ENCODE measurements at regions not wholly inside any gene's neighbourhood (a gene's known extent, or its start where the extent isn't known, plus 50 kb on each side); places are given as distances from the start of the nearest gene placed in this dataset.

DNA sequence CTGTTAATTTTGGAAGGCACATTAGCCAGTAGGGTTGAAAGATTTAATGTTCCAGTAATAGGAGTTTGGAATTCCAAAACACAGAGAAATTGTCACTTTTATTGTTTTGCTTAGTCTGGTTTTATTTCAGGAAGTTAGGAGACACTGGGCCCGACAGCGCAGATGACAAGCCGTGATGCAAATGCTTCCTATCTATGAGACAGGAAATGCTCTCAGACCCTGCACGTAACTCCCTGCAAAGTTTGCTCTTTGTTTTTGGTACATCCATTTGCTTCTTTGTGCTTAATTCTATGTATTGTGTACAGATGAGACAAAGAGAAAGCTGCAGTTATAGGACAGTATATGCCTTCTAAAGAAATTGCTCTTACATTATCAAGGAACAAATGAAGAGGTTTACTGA lies 201.6 kb upstream of the SGK1 start:
- BruUV-seq (replicated peaks) = no TSS peak
- no peaks in the 10 kb centered on the region for H3K9me3 ChIP-seq (ENCODE audit: insufficient read depth, low read depth)
- H3K4me2 ChIP-seq = no peak overlapping the region
- no peaks in the 10 kb centered on the region for H3K27me3 ChIP-seq (ENCODE audit: insufficient read depth, low read depth)
- no peak overlapping the region for H3K27ac ChIP-seq
- intact Hi-C loops (cut with micrococcal nuclease; ENCODE audit: unreplicated experiment) = no loop called here
- TF ChIP-seq, protein P1, sequence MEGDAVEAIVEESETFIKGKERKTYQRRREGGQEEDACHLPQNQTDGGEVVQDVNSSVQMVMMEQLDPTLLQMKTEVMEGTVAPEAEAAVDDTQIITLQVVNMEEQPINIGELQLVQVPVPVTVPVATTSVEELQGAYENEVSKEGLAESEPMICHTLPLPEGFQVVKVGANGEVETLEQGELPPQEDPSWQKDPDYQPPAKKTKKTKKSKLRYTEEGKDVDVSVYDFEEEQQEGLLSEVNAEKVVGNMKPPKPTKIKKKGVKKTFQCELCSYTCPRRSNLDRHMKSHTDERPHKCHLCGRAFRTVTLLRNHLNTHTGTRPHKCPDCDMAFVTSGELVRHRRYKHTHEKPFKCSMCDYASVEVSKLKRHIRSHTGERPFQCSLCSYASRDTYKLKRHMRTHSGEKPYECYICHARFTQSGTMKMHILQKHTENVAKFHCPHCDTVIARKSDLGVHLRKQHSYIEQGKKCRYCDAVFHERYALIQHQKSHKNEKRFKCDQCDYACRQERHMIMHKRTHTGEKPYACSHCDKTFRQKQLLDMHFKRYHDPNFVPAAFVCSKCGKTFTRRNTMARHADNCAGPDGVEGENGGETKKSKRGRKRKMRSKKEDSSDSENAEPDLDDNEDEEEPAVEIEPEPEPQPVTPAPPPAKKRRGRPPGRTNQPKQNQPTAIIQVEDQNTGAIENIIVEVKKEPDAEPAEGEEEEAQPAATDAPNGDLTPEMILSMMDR (conservative IDR thresholded peaks at IDR 0.05) = no peak
- TF ChIP-seq EZH2 (IDR thresholded peaks at IDR 0.05; ENCODE audit: low read depth) = no peak
- no peaks in the 10 kb centered on the region for H3K79me2 ChIP-seq (ENCODE audit: low read depth)
- ChIA-PET POLR2A (ENCODE audit: unreplicated experiment) (interaction anchor here (0.6 kb wide), 2 partner anchors 9 to 389 kb away, joined by 5 to 6 read pairs; no protein-coding TSS in a partner anchor), CTCF (no interaction called here)
- no peak overlapping the region for H2AFZ ChIP-seq
- H3K4me3 ChIP-seq = no peak overlapping the region
- no peaks in the 10 kb centered on the region for H3F3A ChIP-seq (ENCODE audit: insufficient read depth, low read depth)
- H3K36me3 ChIP-seq (ENCODE audit: low read depth) = no peaks in the 10 kb centered on the region
- DNase-seq = no peak
- H3K9me2 ChIP-seq (ENCODE audit: insufficient read depth) = no peaks in the 10 kb centered on the region
- H3K4me1 ChIP-seq (replicated peaks; ENCODE audit: insufficient read depth) = no peaks in the 10 kb centered on the region
- no peaks in the 10 kb centered on the region for H4K20me1 ChIP-seq (ENCODE audit: insufficient read depth)

DNA sequence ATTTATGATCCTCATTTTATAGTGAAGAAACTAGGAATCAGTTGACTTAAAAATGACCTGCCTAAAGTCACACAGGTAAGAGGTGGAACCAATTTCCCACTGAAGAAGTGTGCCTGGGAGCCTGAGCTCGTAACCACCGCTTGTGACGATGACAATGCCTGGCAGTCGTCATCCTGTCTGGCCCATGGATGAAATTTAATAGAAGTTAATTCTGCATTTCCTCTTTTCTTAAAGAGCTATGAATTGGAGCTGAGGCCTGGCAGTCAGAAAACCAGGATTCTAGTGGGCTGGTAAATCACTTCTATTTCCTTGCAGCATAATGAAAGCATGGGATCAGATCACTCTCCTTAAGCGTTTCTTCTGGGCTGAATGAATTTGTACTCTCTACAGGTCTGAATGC lies 200.0 kb upstream of the SGK1 start:
- Histone ChIP-seq H3K9me2 (ENCODE audit: insufficient read depth) (peaks cover 8% of the 10 kb centered on the region), H2AFZ (no peak overlapping the region), H4K20me1 (ENCODE audit: insufficient read depth) (no peaks in the 10 kb centered on the region), H3K9me3 (ENCODE audit: insufficient read depth, low read depth) (no peaks in the 10 kb centered on the region), H3K79me2 (ENCODE audit: low read depth) (no peaks in the 10 kb centered on the region), H3K4me3 (no peak overlapping the region), H3F3A (ENCODE audit: insufficient read depth, low read depth) (no peaks in the 10 kb centered on the region), H3K4me1 (replicated peaks; ENCODE audit: insufficient read depth) (no peaks in the 10 kb centered on the region), H3K4me2 (no peak overlapping the region), H3K36me3 (ENCODE audit: low read depth) (no peaks in the 10 kb centered on the region), H3K27me3 (ENCODE audit: insufficient read depth, low read depth) (no peaks in the 10 kb centered on the region), H3K27ac (no peak overlapping the region)
- DNase-seq = no peak
- BruUV-seq (replicated peaks) = no TSS peak
- CTCF ChIA-PET = interaction anchor here (0.6 kb wide), 1 partner anchor 408 kb away, joined by 16 read pairs; no protein-coding TSS in a partner anchor
- no peak for TF ChIP-seq EZH2 (IDR thresholded peaks at IDR 0.05; ENCODE audit: low read depth)
- TF ChIP-seq, protein P1 (conservative IDR thresholded peaks at IDR 0.05) = no peak
- intact Hi-C loops (cut with micrococcal nuclease; ENCODE audit: unreplicated experiment) = no loop called here
- POLR2A ChIA-PET (ENCODE audit: unreplicated experiment) = interaction anchor here (0.8 kb wide), 1 partner anchor 138 kb away, joined by 6 read pairs; no protein-coding TSS in a partner anchor

DNA sequence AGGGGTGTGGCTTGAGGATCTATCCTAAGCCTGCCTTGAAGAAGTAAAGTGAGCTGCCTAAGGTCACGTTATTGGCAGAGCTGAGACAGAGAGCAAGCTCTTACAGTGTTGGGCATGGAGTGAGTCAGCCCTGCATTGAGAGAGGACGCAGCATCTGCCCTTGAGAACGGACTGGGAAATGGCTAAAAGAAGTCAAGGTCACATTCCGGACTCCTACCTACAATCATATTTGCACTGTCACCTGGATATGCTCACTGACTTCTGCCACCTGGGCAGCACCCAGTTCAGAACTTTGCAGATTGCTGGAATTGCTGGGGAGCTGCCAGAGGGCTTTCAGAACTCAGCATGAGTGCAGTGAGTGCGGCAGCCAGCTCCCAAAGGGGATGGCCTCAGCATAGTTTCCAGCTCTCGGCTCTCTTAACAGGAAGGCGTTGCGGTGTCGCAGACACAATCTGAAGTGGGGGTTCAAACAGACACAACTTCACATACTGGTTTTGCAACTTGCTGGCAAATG lies 199.3 kb upstream of the SGK1 start:
- peak; percentile 67 to 70 for DNase-seq
- Histone ChIP-seq H3K27ac (no peak overlapping the region), H3K4me1 (replicated peaks; ENCODE audit: insufficient read depth) (no peaks in the 10 kb centered on the region)

More for the DNA sequence above, 199.3 kb upstream of the SGK1 start:
- Histone ChIP-seq H3K4me3 (no peak overlapping the region), H3K9me2 (ENCODE audit: insufficient read depth) (peaks cover 8% of the 10 kb centered on the region), H2AFZ (no peak overlapping the region), H3K79me2 (ENCODE audit: low read depth) (no peaks in the 10 kb centered on the region), H3K36me3 (ENCODE audit: low read depth) (no peaks in the 10 kb centered on the region), H3K4me2 (peak overlapping the region; percentile 5; the same call in 1 of the 2 replicates), H4K20me1 (ENCODE audit: insufficient read depth) (no peaks in the 10 kb centered on the region), H3F3A (ENCODE audit: insufficient read depth, low read depth) (no peaks in the 10 kb centered on the region), H3K27me3 (ENCODE audit: insufficient read depth, low read depth) (no peaks in the 10 kb centered on the region), H3K9me3 (ENCODE audit: insufficient read depth, low read depth) (no peaks in the 10 kb centered on the region)
- no TSS peak for BruUV-seq (replicated peaks)
- TF ChIP-seq, protein P1 (conservative IDR thresholded peaks at IDR 0.05) = no peak
- POLR2A ChIA-PET (ENCODE audit: unreplicated experiment) = interaction anchor here (0.6 kb wide), 1 partner anchor 127 kb away, joined by 3 read pairs; no protein-coding TSS in a partner anchor
- CTCF ChIA-PET = interaction anchor here (0.6 kb wide), 1 partner anchor 407 kb away, joined by 16 read pairs; no protein-coding TSS in a partner anchor
- intact Hi-C loops (cut with micrococcal nuclease; ENCODE audit: unreplicated experiment) = no loop called here
